Neural progenitor cell (in vitro differentiated cells): ENCODE measurements at regions not wholly inside any gene's neighbourhood (a gene's known extent, or its start where the extent isn't known, plus 50 kb on each side); places are given as distances from the start of the nearest gene placed in this dataset.
"Not testable (repeated sequence)": the region's sequence is repeated elsewhere in the genome, so short reads cannot be mapped to it uniquely, and the experiment has no call there.

ENCODE experiments used
- DNase-seq: peaks from one replicate; pipeline ENCODE4 v3.0.0-alpha.2; 2016; ENCODE audit warnings: low spot score
- H2AFZ ChIP-seq: fragments of 200-600 bp; sonication (generic); replicated peaks from 2 replicates; pipeline ENCODE4 v1.6.1; 2016; ENCODE audit warnings: antibody characterized with exemption
- H3F3A ChIP-seq: fragments of 200-600 bp; sonication (generic); 2 replicates; pipeline ENCODE4 v1.6.1; 2016; ENCODE audit warnings: antibody characterized with exemption, low read depth
- H3K27ac ChIP-seq: fragments of 200-600 bp; sonication (generic); 2 replicates; pipeline ENCODE4 v1.5.1; 2016; ENCODE audit warnings: mild to moderate bottlenecking
- H3K27me3 ChIP-seq: fragments of 200-600 bp; sonication (generic); 2 replicates; pipeline ENCODE4 v1.6.1; 2016; ENCODE audit warnings: mild to moderate bottlenecking, moderate library complexity
- H3K36me3 ChIP-seq: fragments of 200-600 bp; sonication (generic); 2 replicates; pipeline ENCODE4 v1.5.1; 2016
- H3K4me1 ChIP-seq: fragments of 200-600 bp; sonication (generic); 2 replicates; pipeline ENCODE4 v1.6.1; 2016; ENCODE audit warnings: mixed run types
- H3K4me2 ChIP-seq: fragments of 200-600 bp; sonication (generic); 2 replicates; pipeline ENCODE4 v1.6.1; 2016
- H3K4me3 ChIP-seq: fragments of 200-600 bp; sonication (generic); 2 replicates; pipeline ENCODE4 v1.5.1; 2016
- H3K79me2 ChIP-seq: fragments of 200-600 bp; sonication (generic); 2 replicates; pipeline ENCODE4 v1.6.1; 2016; ENCODE audit warnings: low read depth
- H3K9ac ChIP-seq: fragments of 200-600 bp; sonication (generic); 2 replicates; pipeline ENCODE4 v1.6.1; 2016
- H3K9me3 ChIP-seq: fragments of 200-600 bp; sonication (generic); 2 replicates; pipeline ENCODE4 v1.5.1; 2016; ENCODE audit warnings: low read depth
- H4K20me1 ChIP-seq: fragments of 200-600 bp; sonication (generic); 2 replicates; pipeline ENCODE4 v1.6.1; 2016; ENCODE audit warnings: low read depth
- H3K27ac Mint-ChIP-seq: 3 replicates; pipeline ENCODE4 v1.8.0; 2021; ENCODE audit warnings: mixed read lengths
- H3K27me3 Mint-ChIP-seq: 2 replicates; pipeline ENCODE4 v1.8.0; 2022; ENCODE audit warnings: low read depth, mild to moderate bottlenecking, inconsistent platforms, moderate library complexity, mixed read lengths; ENCODE audit not compliant: insufficient read depth
- H3K36me3 Mint-ChIP-seq: 3 replicates; pipeline ENCODE4 v1.8.0; 2021; ENCODE audit warnings: mixed read lengths
- H3K4me1 Mint-ChIP-seq: 3 replicates; pipeline ENCODE4 v1.8.0; 2021; ENCODE audit warnings: mixed read lengths
- H3K4me3 Mint-ChIP-seq: 3 replicates; pipeline ENCODE4 v1.8.0; 2021; ENCODE audit warnings: mild to moderate bottlenecking, moderate library complexity, mixed read lengths
- H3K9me3 Mint-ChIP-seq: 3 replicates; pipeline ENCODE4 v1.8.0; 2020; ENCODE audit warnings: mixed read lengths
- CTCF ChIP-seq: fragments of 200-600 bp; sonication (generic); IDR thresholded peaks from 2 replicates; pipeline ENCODE4 v1.5.1; 2017; ENCODE audit warnings: antibody characterized with exemption, mild to moderate bottlenecking
- EZH2 ChIP-seq: fragments of 200-600 bp; sonication (generic); IDR thresholded peaks from 2 replicates; pipeline ENCODE4 v1.6.1; 2017; ENCODE audit warnings: antibody characterized with exemption, mild to moderate bottlenecking, moderate library complexity
- EZH2phosphoT487 ChIP-seq: fragments of 200-600 bp; sonication (generic); IDR thresholded peaks from 2 replicates; pipeline ENCODE4 v1.6.1; 2017; ENCODE audit warnings: antibody characterized with exemption

GRCh38 chr6:144467921-144468320 lies 182.8 kb downstream of the UTRN start:
- Mint-ChIP-seq H3K27me3 (no peaks in the 10 kb centered on the region), H3K36me3 (peaks cover 27% of the 10 kb centered on the region), H3K9me3 (peaks cover 3% of the 10 kb centered on the region), H3K27ac (no peak overlapping the region), H3K4me1 (no peaks in the 10 kb centered on the region), H3K4me3 (no peak overlapping the region)
- DNase-seq, result peak; percentile 1
- Histone ChIP-seq H3F3A (no peaks in the 10 kb centered on the region), H3K9ac (no peak overlapping the region), H4K20me1 (no peaks in the 10 kb centered on the region), H3K4me2 (no peak overlapping the region), H3K4me3 (no peak overlapping the region), H2AFZ (no peak overlapping the region), H3K27ac (no peak overlapping the region), H3K9me3 (no peaks in the 10 kb centered on the region), H3K79me2 (no peaks in the 10 kb centered on the region), H3K36me3 (no peaks in the 10 kb centered on the region), H3K27me3 (no peaks in the 10 kb centered on the region), H3K4me1 (no peaks in the 10 kb centered on the region)
- TF ChIP-seq EZH2phosphoT487 (no peak), CTCF (no peak), EZH2 (no peak)

- Histone ChIP-seq H3K9ac (no peak overlapping the region), H3K9me3 (no peaks in the 10 kb centered on the region), H4K20me1 (no peaks in the 10 kb centered on the region), H2AFZ (no peak overlapping the region), H3F3A (no peaks in the 10 kb centered on the region), H3K27ac (no peak overlapping the region), H3K4me1 (no peaks in the 10 kb centered on the region), H3K4me3 (no peak overlapping the region), H3K4me2 (no peak overlapping the region), H3K36me3 (no peaks in the 10 kb centered on the region), H3K27me3 (no peaks in the 10 kb centered on the region), H3K79me2 (no peaks in the 10 kb centered on the region)
- DNase-seq, result no peak
- no peak for TF ChIP-seq EZH2
- TF ChIP-seq CTCF, result no peak
- TF ChIP-seq EZH2phosphoT487, result no peak
- Mint-ChIP-seq H3K9me3 (peaks cover 3% of the 10 kb centered on the region), H3K4me3 (no peak overlapping the region), H3K36me3 (peaks cover 23% of the 10 kb centered on the region), H3K27ac (no peak overlapping the region), H3K4me1 (no peaks in the 10 kb centered on the region), H3K27me3 (no peaks in the 10 kb centered on the region)
These were observed 183.6 kb downstream of the UTRN start for GRCh38 chr6:144468709-144469108.

GRCh38 chr6:144469144-144469575 lies 184.0 kb downstream of the UTRN start:
- TF ChIP-seq EZH2phosphoT487, result no peak
- no peak for TF ChIP-seq CTCF
- TF ChIP-seq EZH2, result no peak
- Histone ChIP-seq H3K27me3 (no peaks in the 10 kb centered on the region), H3K79me2 (no peaks in the 10 kb centered on the region), H3K36me3 (no peaks in the 10 kb centered on the region), H3K4me3 (no peak overlapping the region), H3K9ac (no peak overlapping the region), H3K9me3 (no peaks in the 10 kb centered on the region), H3F3A (no peaks in the 10 kb centered on the region), H3K4me2 (no peak overlapping the region), H4K20me1 (no peaks in the 10 kb centered on the region), H3K4me1 (no peaks in the 10 kb centered on the region), H2AFZ (no peak overlapping the region), H3K27ac (no peak overlapping the region)
- Mint-ChIP-seq H3K4me1 (no peaks in the 10 kb centered on the region), H3K9me3 (peaks cover 3% of the 10 kb centered on the region), H3K36me3 (peaks cover 21% of the 10 kb centered on the region), H3K27me3 (no peaks in the 10 kb centered on the region), H3K4me3 (no peak overlapping the region), H3K27ac (no peak overlapping the region)
- no peak for DNase-seq

GRCh38 chr6:144470201-144470600 lies 185.1 kb downstream of the UTRN start:
- not testable (repeated sequence) for H3K27me3 Mint-ChIP-seq, H3K27me3 ChIP-seq, H3K9ac ChIP-seq, H3K36me3 ChIP-seq, H4K20me1 ChIP-seq, H3F3A ChIP-seq, H3K4me1 ChIP-seq, H3K9me3 ChIP-seq, H2AFZ ChIP-seq, DNase-seq, H3K27ac Mint-ChIP-seq, H3K4me3 ChIP-seq, H3K9me3 Mint-ChIP-seq, H3K4me3 Mint-ChIP-seq, H3K79me2 ChIP-seq, H3K27ac ChIP-seq, H3K4me1 Mint-ChIP-seq, H3K4me2 ChIP-seq
- peaks cover 25% of the 10 kb centered on the region for H3K36me3 Mint-ChIP-seq
